Activated naive CD8-positive, alpha-beta T cell treated with anti-CD3 and anti-CD28 coated beads, Interleukin-2, amount 50 U/mL, for 16 hours (primary cell): ENCODE measurements at regions not wholly inside any gene's neighbourhood (a gene's known extent, or its start where the extent isn't known, plus 50 kb on each side); places are given as distances from the start of the nearest gene placed in this dataset.
"Not testable (repeated sequence)": the region's sequence is repeated elsewhere in the genome, so short reads cannot be mapped to it uniquely, and the experiment has no call there.

Experiments used
- DNase-seq: peaks from one replicate; pipeline ENCODE4 v3.0.0-alpha.2; 2020; ENCODE audit warnings: low read depth, low spot score

DNA sequence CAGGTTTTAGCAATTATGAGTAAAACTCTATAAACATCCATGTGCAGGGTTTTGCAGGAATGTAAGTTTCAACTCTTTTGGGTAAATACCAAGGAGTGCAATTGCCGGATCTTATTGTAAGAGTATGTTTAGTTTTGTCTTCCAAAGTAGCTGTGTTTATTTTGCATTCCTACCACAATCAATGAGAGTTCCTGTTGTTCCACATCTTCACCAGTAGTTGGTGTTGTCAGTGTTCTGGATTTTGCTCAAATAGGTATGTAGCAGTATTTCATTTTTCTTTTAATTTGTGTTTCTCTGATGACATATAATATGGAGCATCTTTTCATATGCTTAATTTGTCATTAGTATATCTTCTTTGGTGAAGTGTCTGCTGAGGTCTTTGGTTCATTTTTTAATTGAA, 185.1 kb upstream of the GALNT15 start:
- no peak for DNase-seq

GRCh38 chr3:15993660-15994059, 180.8 kb upstream of the GALNT15 start:
- not testable (repeated sequence) for DNase-seq

DNA sequence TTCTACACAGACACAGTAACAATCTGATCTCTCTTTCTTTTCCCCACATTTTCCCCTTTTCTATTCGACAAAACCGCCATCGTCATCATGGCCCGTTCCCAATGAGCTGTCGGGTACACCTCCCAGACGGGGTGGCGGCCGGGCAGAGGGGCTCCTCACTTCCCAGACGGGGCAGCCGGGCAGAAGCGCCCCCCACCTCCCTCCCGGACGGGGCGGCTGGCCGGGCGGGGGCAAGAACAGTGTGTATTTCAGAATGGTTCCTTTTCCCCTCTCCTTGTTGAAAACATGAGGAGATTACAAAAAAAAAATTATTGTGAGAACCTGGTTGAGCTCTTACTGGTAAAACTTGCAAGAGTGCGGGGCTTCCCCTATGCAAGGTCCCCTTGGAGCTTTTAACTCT, 178.0 kb upstream of the GALNT15 start:
- not testable (repeated sequence) for DNase-seq

- no peak for DNase-seq
These were observed 177.1 kb upstream of the GALNT15 start for GRCh38 chr3:15997274-15997943.

GRCh38 chr3:15998911-15999310, 175.6 kb upstream of the GALNT15 start:
- no peak for DNase-seq

GRCh38 chr3:16004812-16005211, 169.7 kb upstream of the GALNT15 start:
- DNase-seq = no peak

DNA sequence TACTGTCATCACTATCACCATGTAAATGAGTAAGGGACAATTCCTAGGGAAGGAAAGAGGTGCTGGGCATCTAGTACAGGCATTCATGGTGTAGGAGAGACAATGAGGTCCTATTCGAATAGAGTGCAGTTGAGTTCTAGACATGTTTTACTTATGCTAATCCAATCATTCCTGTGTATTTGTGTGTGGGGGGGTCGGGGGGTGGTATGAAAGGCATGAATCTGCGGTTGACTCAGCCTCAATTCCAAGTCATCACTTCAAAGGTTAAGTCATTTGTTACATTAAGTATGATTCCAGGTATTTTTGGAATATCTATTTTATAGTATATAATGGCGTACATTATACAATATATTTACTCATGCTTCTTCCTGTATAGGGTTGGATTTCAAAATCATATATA, 163.1 kb upstream of the GALNT15 start:
- no peak for DNase-seq

DNA sequence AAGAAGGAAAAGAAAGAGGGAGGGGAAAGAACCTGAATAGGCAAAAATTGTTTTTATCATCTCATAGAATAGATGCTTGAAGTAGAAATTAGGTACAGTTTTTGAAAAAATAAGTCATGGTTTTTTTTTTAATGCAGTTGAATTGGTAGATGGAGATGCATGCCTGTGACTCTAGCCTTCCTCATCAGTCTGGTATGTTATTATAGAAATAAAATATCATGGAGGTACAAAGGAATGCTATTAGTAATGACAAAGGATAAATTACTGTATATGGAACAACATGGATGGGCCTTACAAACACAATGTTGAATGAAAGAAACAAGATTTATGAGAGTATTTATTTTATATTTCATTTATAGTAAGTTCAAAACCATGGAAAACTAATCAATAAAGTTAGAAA, 162.4 kb upstream of the GALNT15 start:
- no peak for DNase-seq

GRCh38 chr3:16013568-16013967, 160.9 kb upstream of the GALNT15 start:
- DNase-seq = no peak

DNA sequence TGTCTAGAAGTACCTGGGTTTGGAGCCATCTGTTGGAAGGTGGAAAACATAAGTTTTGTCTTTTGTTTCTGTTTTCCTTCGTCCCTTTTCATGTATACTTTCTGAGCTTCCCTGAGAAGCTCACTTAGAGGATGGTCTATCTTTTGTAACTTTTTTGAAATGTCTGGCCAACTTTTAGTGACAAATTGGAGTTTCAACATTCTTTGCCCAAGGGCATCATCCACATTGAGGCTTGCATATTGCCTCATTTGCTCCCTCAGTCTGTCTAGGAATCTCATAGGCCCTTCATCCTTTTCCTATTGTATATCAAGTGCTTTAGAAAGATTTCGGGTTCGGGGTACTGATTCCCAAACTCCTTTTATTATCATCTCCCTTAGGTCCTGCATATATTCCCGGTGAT, 152.7 kb upstream of the GALNT15 start:
- not testable (repeated sequence) for DNase-seq

DNA sequence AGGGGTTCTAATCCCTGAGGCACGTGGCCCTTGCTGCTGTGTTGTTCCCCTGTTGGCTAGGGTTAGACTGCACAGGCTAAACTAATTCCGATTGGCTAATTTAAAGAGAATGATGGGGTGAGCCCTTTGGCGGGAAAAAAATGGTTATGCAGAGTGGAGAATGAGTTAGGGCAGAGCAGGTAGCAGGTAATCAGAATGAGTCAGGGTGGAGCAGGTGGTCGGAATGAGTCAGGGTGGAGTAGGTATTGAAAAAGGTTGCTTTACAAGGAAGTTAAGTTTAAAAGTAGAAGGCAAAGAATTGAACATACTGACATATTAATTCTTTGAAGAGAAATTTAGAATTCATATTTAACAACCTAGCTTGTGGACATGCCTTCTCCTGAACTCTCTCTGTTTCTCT, 150.6 kb upstream of the GALNT15 start:
- not testable (repeated sequence) for DNase-seq

DNA sequence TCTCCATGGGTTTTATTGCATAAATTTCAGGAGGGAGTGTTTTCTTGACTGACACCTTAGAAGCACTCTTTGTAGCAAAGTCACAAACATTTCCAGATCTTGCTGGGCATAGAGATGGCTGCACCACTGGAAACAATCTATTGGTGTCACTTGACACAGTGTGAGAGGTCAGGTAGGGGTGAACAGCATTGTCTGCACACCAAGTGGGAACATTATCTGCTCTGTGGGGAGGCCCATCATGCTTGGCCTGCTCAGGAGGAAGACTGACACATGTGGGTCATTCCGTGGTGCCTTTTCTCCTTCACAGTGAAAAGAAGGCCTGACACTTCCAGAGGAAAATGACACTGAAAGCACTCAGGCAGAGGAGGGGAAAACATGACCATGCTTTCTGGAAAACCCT, 149.9 kb upstream of the GALNT15 start:
- DNase-seq = no peak

GRCh38 chr3:16026753-16027152, 147.7 kb upstream of the GALNT15 start:
- no peak for DNase-seq

DNA sequence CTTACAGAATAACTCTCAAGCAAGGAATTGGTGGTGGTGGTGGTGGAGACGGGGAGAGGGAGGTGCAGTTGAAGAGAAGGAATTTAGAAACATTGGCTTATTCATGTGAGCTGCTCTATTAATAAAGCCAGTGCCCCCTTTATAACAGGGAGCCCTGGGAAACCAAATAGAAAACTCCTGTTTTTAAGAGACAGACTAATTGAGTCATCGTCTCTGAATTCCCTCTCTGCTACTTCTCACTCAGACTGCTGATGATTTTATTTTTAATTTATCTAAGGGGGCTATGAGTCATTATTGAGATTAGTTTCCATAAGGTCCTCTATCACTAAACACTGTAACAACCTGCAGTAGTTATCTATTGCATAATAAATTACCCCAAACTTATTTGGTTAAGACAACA, 145.9 kb upstream of the GALNT15 start:
- no peak for DNase-seq

- no peak for DNase-seq
These were observed 144.1 kb upstream of the GALNT15 start for GRCh38 chr3:16030342-16030741.

DNA sequence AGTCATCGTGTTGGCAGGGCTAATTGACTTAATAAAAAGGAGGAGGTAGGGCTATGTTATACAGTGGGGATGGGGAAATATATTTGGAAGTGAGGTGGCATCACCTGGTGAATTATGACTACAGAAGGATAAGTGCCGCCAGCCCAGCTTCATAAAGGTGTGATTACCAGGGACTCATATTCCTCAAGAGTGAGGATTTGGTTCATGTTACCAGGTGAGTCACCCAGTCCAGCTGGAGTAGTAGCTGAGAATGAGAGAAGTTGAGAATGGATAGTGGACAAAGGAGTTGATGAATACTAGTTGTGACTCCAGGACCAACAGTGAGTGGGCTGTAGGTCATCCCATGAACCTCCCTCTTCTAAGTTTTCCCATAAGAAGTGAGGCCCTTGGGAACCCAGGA, 143.0 kb upstream of the GALNT15 start:
- DNase-seq = no peak

- no peak for DNase-seq
These were observed 140.4 kb upstream of the GALNT15 start for GRCh38 chr3:16033889-16034687.

- no peak for DNase-seq
These were observed 133.5 kb upstream of the GALNT15 start for GRCh38 chr3:16040991-16041390.

DNA sequence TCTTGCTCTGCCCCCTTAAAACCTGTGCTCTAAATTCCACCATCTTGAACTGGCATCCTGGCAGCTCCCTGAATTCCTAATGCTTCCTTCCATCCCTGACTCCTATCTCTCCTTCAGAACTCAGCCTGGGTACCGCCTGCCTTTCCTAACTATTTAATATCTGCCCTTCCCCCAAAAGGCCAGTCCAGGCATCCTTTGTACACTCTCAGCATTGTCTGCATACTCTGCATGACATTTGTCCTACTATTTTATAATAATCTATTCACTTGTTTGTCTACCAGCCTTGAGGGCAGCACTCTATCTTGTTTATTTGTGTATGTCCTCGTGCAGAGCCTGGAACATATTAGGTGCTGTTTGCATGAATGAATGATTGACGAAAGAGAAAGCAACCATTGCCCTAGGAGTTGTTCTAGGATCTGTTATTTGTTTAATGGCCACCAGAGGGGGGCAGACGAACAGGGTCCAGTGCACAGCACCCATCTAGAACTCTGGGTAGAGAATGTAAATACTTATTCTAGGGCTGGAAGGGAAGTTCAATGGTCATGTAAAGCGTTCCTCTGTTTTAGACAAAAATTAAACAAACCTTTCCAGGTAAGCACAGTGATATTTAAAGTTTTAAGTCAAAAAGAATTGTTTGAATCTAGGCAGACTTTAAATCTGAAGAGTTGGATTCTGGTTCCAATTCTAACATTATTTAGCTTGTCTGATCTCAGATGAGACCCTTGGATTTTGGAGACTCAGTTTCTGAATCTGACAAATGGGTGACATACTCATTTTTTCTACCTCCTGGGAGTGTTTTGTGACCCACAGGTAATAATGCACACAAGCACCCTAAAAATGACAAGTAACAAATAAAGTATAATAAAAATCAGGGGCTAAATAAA, 125.8 kb upstream of the GALNT15 start:
- no peak for DNase-seq

- DNase-seq = no peak
These were observed 123.6 kb upstream of the GALNT15 start for GRCh38 chr3:16050641-16051467.

- DNase-seq = no peak
These were observed 122.8 kb upstream of the GALNT15 start for GRCh38 chr3:16051691-16052090.
